Heart left ventricle (tissue), 13 donors: ENCODE measurements at regions not wholly inside any gene's neighbourhood (a gene's known extent, or its start where the extent isn't known, plus 50 kb on each side); places are given as distances from the start of the nearest gene placed in this dataset.

ENCODE experiments used
- POLR2A ChIP-seq, 2 donors: fragments of 450-650 bp; IDR thresholded peaks; one replicate each; pipeline ENCODE4 v1.6.1; 2017; ENCODE audit warnings: antibody characterized with exemption in 2 of 2, mild to moderate bottlenecking in 2 of 2, moderate library complexity in 2 of 2
- TF ChIP-seq, protein P1 (sequence below), 12 donors: fragments of 200-600 bp; sonication (generic) in 4 of 12; IDR thresholded peaks; one replicate each; pipeline versions ENCODE4 v1.5.0 to v1.8.0; 2018 to 2022; ENCODE audit warnings: antibody characterized with exemption in 12 of 12, mild to moderate bottlenecking in 5 of 12
- donor health status: ischemic (EF 13 %, LVEDD 7.1; RV severe dilation, severe dysfunction).
- donor health status: DM: no; HTN: yes; CAD: no.
- donor health status: DM: no; HTN: no; CAD: no.
- donor health status: ischemic (EF 25% LVEDD 6.9; RV normal size, moderate dysfunction).
- donor health status: ischemic (EF 25% LVEDD 5.7; RV mildly dilated, moderate dysfunction).
- donor health status: ischemic (EF 35%, LVEDD 5.7; RV mildly dilated, moderate dysfunction).
- donor health status: nonischemic (EF 11% LVEDD 7.7; RV severe dilation, severe dysfunction).
- donor health status: DM: yes; HTN: yes; CAD: no.
- donor health status: PGD.
- donor health status: ischemic (EF 29% LVEDD 5.4; RV normal size, mild dysfunction).
- donor health status: nonischemic (EF 23%, LVEDD 6.1; RV moderate dilation, normal function).

- TF ChIP-seq, protein P1, sequence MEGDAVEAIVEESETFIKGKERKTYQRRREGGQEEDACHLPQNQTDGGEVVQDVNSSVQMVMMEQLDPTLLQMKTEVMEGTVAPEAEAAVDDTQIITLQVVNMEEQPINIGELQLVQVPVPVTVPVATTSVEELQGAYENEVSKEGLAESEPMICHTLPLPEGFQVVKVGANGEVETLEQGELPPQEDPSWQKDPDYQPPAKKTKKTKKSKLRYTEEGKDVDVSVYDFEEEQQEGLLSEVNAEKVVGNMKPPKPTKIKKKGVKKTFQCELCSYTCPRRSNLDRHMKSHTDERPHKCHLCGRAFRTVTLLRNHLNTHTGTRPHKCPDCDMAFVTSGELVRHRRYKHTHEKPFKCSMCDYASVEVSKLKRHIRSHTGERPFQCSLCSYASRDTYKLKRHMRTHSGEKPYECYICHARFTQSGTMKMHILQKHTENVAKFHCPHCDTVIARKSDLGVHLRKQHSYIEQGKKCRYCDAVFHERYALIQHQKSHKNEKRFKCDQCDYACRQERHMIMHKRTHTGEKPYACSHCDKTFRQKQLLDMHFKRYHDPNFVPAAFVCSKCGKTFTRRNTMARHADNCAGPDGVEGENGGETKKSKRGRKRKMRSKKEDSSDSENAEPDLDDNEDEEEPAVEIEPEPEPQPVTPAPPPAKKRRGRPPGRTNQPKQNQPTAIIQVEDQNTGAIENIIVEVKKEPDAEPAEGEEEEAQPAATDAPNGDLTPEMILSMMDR (IDR thresholded peaks at IDR 0.05): no peak
- no peak for TF ChIP-seq POLR2A (IDR thresholded peaks at IDR 0.05)
Observed at GRCh38 chr9:32707326-32707725, 71.9 kb upstream of the TAF1L start.
